Endothelial cell of umbilical vein (primary cell): ENCODE measurements at regions not wholly inside any gene's neighbourhood (a gene's known extent, or its start where the extent isn't known, plus 50 kb on each side); places are given as distances from the start of the nearest gene placed in this dataset.

Experiments
- BruUV-seq: library from RNA; stranded (reverse); fragments of 400-500 nt; replicated peaks from 2 replicates; lab custom pipeline; 2021; lab: Mats Ljungman, UMichigan
- CTCF ChIA-PET: fragments of 300-600, 350-600 bp; sonication (Branson Sonifier 250); formaldehyde crosslinking; loops from one replicate; lab custom pipeline; 2021; ENCODE audit warnings: antibody characterized with exemption, inconsistent platforms; lab: Charles Lee
- POLR2A ChIA-PET: fragments of 300-600, 350-600 bp; sonication (Branson Sonifier 250); formaldehyde crosslinking; loops from one replicate; lab custom pipeline; 2021; ENCODE audit warnings: antibody characterized with exemption, inconsistent platforms; lab: Charles Lee
- DNase-seq: peaks from one replicate; pipeline ENCODE4 v3.0.0-alpha.2; 2011; ENCODE audit warnings: low read depth, low spot score
- FAIRE-seq: peaks from 2 replicates; lab custom pipeline; 2011; peaks lifted over from hg19 to GRCh38; lab: Jason Lieb, UNC
- H2AFZ ChIP-seq: 2 replicates; pipeline ENCODE4 v1.6.0; 2012; ENCODE audit warnings: low read depth, low read length, control low read depth, inconsistent platforms
- H3K27ac ChIP-seq: 2 replicates; pipeline ENCODE4 v1.5.1; 2011; ENCODE audit warnings: low read depth, mild to moderate bottlenecking, control low read depth, low read length, moderate library complexity; ENCODE audit not compliant: insufficient read depth
- H3K27me3 ChIP-seq, 2 experiments: 2 replicates each; pipeline versions ENCODE4 v1.6.0 to v1.6.1; 2011; ENCODE audit warnings: low read length in 2 of 2, mixed read lengths in 1 of 2; ENCODE audit not compliant: control insufficient read depth in 2 of 2, insufficient read depth in 2 of 2
- H3K36me3 ChIP-seq, 2 experiments: 2 replicates in 1 of 2; 3 replicates in 1 of 2; pipeline ENCODE4 v1.5.1; 2011; ENCODE audit warnings: low read length in 2 of 2, mild to moderate bottlenecking in 1 of 2, moderate library complexity in 1 of 2; ENCODE audit not compliant: control insufficient read depth in 2 of 2, insufficient read depth in 2 of 2; ENCODE audit errors: extremely low read depth in 1 of 2
- H3K4me1 ChIP-seq: 3 replicates; pipeline ENCODE4 v1.5.1; 2011; ENCODE audit warnings: mild to moderate bottlenecking, low read length; ENCODE audit not compliant: control insufficient read depth, insufficient read depth; ENCODE audit errors: extremely low read depth
- H3K4me2 ChIP-seq: 2 replicates; pipeline ENCODE4 v1.6.1; 2011; ENCODE audit warnings: low read length, control low read depth, mixed read lengths; ENCODE audit not compliant: insufficient read depth
- H3K4me3 ChIP-seq, 3 experiments: fragments of 200-600 bp in 1 of 3; sonication (generic), shearing (Covaris generic) in 1 of 3; replicated peaks in 1 of 3; 2 replicates each; pipeline ENCODE4 v1.5.1; 2011 to 2016; ENCODE audit warnings: control low read depth in 3 of 3, low read length in 3 of 3, mild to moderate bottlenecking in 2 of 3, inconsistent platforms in 1 of 3, low read depth in 1 of 3, moderate library complexity in 1 of 3; ENCODE audit not compliant: insufficient read depth in 1 of 3
- H3K79me2 ChIP-seq: 2 replicates; pipeline ENCODE4 v1.6.0; 2012; ENCODE audit warnings: low read length, inconsistent platforms; ENCODE audit not compliant: control insufficient read depth, insufficient read depth
- H3K9ac ChIP-seq: replicated peaks from 2 replicates; pipeline ENCODE3; 2011; ENCODE audit warnings: low read length, control low read depth; ENCODE audit not compliant: insufficient read depth; ENCODE audit errors: extremely low read depth
- H3K9me1 ChIP-seq: replicated peaks from 3 replicates; pipeline ENCODE4 v1.6.0; 2011; ENCODE audit warnings: mild to moderate bottlenecking, low read length; ENCODE audit not compliant: control insufficient read depth, insufficient read depth; ENCODE audit errors: extremely low read depth
- H3K9me3 ChIP-seq: replicated peaks from 2 replicates; pipeline ENCODE4 v1.5.1; 2012; ENCODE audit warnings: low read length, inconsistent platforms; ENCODE audit not compliant: control insufficient read depth, insufficient read depth
- H4K20me1 ChIP-seq: replicated peaks from 2 replicates; pipeline ENCODE3; 2011; ENCODE audit warnings: mild to moderate bottlenecking, low read length; ENCODE audit not compliant: control insufficient read depth, insufficient read depth; ENCODE audit errors: extremely low read depth
- CTCF ChIP-seq, 2 donors: IDR thresholded peaks; 1 replicate in 1 of 2; 2 replicates in 1 of 2; pipeline ENCODE4 v1.5.1; 2011; ENCODE audit warnings: low read length in 2 of 2, mild to moderate bottlenecking in 2 of 2, moderate library complexity in 2 of 2, control low read depth in 1 of 2, inconsistent platforms in 1 of 2, low read depth in 1 of 2; ENCODE audit not compliant: insufficient read depth in 1 of 2; ENCODE audit errors: extremely low read depth in 1 of 2
- EZH2 ChIP-seq: IDR thresholded peaks from 2 replicates; pipeline ENCODE4 v1.6.1; 2012; ENCODE audit warnings: borderline replicate concordance, low read depth, mild to moderate bottlenecking, moderate library complexity, low read length, inconsistent platforms; ENCODE audit not compliant: severe bottlenecking
- FOS ChIP-seq: IDR thresholded peaks from 2 replicates; pipeline ENCODE4 v1.6.1; 2011; ENCODE audit warnings: mild to moderate bottlenecking, low read length, moderate library complexity, borderline replicate concordance; ENCODE audit not compliant: insufficient read depth
- JUN ChIP-seq: IDR thresholded peaks from 2 replicates; pipeline ENCODE4 v1.6.1; 2011; ENCODE audit warnings: borderline replicate concordance, low read depth; ENCODE audit not compliant: insufficient read length, insufficient read depth
- MYC ChIP-seq: IDR thresholded peaks from one replicate; pipeline ENCODE4 v1.6.1; 2011; ENCODE audit warnings: mild to moderate bottlenecking, low read depth, low read length
- POLR2A ChIP-seq: IDR thresholded peaks from 2 replicates; pipeline ENCODE4 v1.6.1; 2012; ENCODE audit warnings: low read depth, mild to moderate bottlenecking, control low read depth, low read length
- POLR2AphosphoS5 ChIP-seq: IDR thresholded peaks from 2 replicates; pipeline ENCODE4 v1.6.1; 2012; ENCODE audit warnings: low read depth, mild to moderate bottlenecking, control low read depth, low read length, moderate library complexity; ENCODE audit not compliant: insufficient read depth
- dilution Hi-C: fragments of 300-500 bp; cut with MboI; formaldehyde crosslinking; loops from one replicate; pipeline ENCODE4 v1.15.0; 2019; ENCODE audit warnings: low sequenced_read_pairs; ENCODE audit not compliant: extremely low pct_ligation_motif_present
- intact Hi-C: fragments of 100-400 bp; cut with micrococcal nuclease; formaldehyde crosslinking; loops from one replicate; pipeline ENCODE4 v1.10.0; 2022
- TF ChIP-seq, protein P1 (sequence below): IDR thresholded peaks from 2 replicates; pipeline ENCODE4 v1.6.1; 2011; ENCODE audit not compliant: insufficient read depth, insufficient read length

- Histone ChIP-seq H3K4me2 (no peak overlapping the region), H3K9me1 (no peaks in the 10 kb centered on the region), H3K36me3 (no peaks in the 10 kb centered on the region), H2AFZ (no peak overlapping the region), H3K27ac (no peak overlapping the region), H4K20me1 (no peaks in the 10 kb centered on the region), H3K79me2 (no peaks in the 10 kb centered on the region), H3K9ac (no peak overlapping the region), H3K27me3 (no peaks in the 10 kb centered on the region), H3K4me1 (no peaks in the 10 kb centered on the region), H3K9me3 (peaks cover 9% of the 10 kb centered on the region), H3K4me3 (no peak overlapping the region)
- DNase-seq (no peak), FAIRE-seq (no peak)
- ChIA-PET POLR2A (no interaction called here), CTCF (no interaction called here)
- intact Hi-C loops = no loop called here
- no TSS peak for BruUV-seq
- dilution Hi-C loops = no loop called here
- TF ChIP-seq POLR2AphosphoS5 (no peak), EZH2 (no peak), POLR2A (no peak), JUN (no peak), CTCF (IDR thresholded peaks at IDR 0.05; ENCODE audit: extremely low read depth in 1 of 2, insufficient read depth in 1 of 2, low read depth in 1 of 2, low read length in 2 of 2) (no peak), FOS (no peak), MYC (no peak)
- TF ChIP-seq, protein P1, sequence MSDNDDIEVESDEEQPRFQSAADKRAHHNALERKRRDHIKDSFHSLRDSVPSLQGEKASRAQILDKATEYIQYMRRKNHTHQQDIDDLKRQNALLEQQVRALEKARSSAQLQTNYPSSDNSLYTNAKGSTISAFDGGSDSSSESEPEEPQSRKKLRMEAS = no peak
Observed at GRCh38 chr6:14622909-14623505, 505.4 kb downstream of the CD83 start.
